GM12891 (cell line): ENCODE measurements at regions not wholly inside any gene's neighbourhood (a gene's known extent, or its start where the extent isn't known, plus 50 kb on each side); places are given as distances from the start of the nearest gene placed in this dataset.

Experiments
- POLR2A ChIP-seq: IDR thresholded peaks from 2 replicates; pipeline ENCODE4 v1.6.1; 2011; ENCODE audit warnings: low read depth, low read length, control low read depth
- POLR2AphosphoS5 ChIP-seq: IDR thresholded peaks from 2 replicates; pipeline ENCODE4 v1.6.1; 2011; ENCODE audit warnings: low read depth, low read length, control low read depth
- POU2F2 ChIP-seq: IDR thresholded peaks from 2 replicates; pipeline ENCODE4 v1.6.1; 2011; ENCODE audit warnings: low read depth, mild to moderate bottlenecking, control low read depth, low read length, moderate library complexity
- SPI1 ChIP-seq: IDR thresholded peaks from 2 replicates; pipeline ENCODE4 v1.6.1; 2011; ENCODE audit warnings: low read depth, low read length, control low read depth
- TAF1 ChIP-seq: IDR thresholded peaks from 2 replicates; pipeline ENCODE4 v1.6.1; 2011; ENCODE audit warnings: low read depth, low read length, control low read depth

GRCh38 chr3:2041931-2042330 is 56.7 kb upstream of the CNTN4 start:
- TF ChIP-seq POLR2A: no peak
- TF ChIP-seq TAF1: no peak
- no peak for TF ChIP-seq POLR2AphosphoS5
- TF ChIP-seq SPI1: no peak
- no peak for TF ChIP-seq POU2F2
